ENCODE measurements at regions not wholly inside any gene's neighbourhood (a gene's known extent, or its start where the extent isn't known, plus 50 kb on each side); places are given as distances from the start of the nearest gene placed in this dataset.

- H3K36me3 ChIP-seq (ENCODE audit: control insufficient read depth, insufficient read depth, low read length), result no peaks in the 10 kb centered on the region
- POLR2A ChIA-PET, result no interaction called here
- in situ Hi-C loops (cut with HindIII; ENCODE audit: low pct_unique_long_range_greater_than_20kb, low sequenced_read_pairs), result no loop called here
Measured at GRCh38 chr15:36315649-36316048, 263.8 kb upstream of the CDIN1 start.

DNA sequence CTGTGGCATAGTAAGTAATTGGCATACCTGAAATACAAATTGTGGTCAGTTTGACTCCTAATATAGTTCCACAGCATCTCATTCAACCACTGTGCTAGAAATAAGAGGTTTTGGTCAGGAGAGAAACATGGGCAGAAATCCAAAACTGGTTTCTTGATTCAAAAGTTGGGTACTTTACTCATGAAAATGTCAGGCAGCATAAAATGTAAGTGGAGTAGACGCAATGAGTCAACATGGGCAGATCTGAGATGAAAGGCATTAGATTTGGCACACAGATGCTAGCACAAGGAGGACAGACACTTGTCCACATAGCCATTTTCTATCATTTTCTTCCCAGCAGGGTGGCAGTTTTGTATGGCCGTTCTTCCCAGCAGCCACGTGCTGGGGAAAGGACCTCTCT lies 255.8 kb upstream of the CDIN1 start:
- Histone ChIP-seq H3K36me3 (ENCODE audit: control insufficient read depth, insufficient read depth, low read length) (no peaks in the 10 kb centered on the region), H3K27ac (ENCODE audit: low read length) (no peak overlapping the region), H3K27me3 (ENCODE audit: control insufficient read depth, insufficient read depth, low read length) (no peaks in the 10 kb centered on the region), H3K4me3 (ENCODE audit: low read depth in 2 of 2, low read length in 2 of 2) (no peak overlapping the region), H3K9me3 (ENCODE audit: control insufficient read depth, insufficient read depth, low read depth, low read length) (no peaks in the 10 kb centered on the region), H3K4me1 (ENCODE audit: control insufficient read depth, insufficient read depth, low read length) (no peaks in the 10 kb centered on the region)
- ChIA-PET CTCF (no interaction called here), POLR2A (no interaction called here)
- DNase-seq (ENCODE audit: low read depth, low spot score), result no peak
- intact Hi-C loops (cut with micrococcal nuclease; ENCODE audit: unreplicated experiment), result no loop called here
- no TSS peak for BruUV-seq (replicated peaks)
- in situ Hi-C loops (cut with HindIII; ENCODE audit: low pct_unique_long_range_greater_than_20kb, low sequenced_read_pairs), result no loop called here
- no peak for ATAC-seq
- TF ChIP-seq TCF7L2 (IDR thresholded peaks at IDR 0.05; ENCODE audit: low read depth, low read length) (no peak), POLR2AphosphoS5 (IDR thresholded peaks at IDR 0.05; ENCODE audit: low read depth, low read length) (no peak)
- TF ChIP-seq, protein P1, sequence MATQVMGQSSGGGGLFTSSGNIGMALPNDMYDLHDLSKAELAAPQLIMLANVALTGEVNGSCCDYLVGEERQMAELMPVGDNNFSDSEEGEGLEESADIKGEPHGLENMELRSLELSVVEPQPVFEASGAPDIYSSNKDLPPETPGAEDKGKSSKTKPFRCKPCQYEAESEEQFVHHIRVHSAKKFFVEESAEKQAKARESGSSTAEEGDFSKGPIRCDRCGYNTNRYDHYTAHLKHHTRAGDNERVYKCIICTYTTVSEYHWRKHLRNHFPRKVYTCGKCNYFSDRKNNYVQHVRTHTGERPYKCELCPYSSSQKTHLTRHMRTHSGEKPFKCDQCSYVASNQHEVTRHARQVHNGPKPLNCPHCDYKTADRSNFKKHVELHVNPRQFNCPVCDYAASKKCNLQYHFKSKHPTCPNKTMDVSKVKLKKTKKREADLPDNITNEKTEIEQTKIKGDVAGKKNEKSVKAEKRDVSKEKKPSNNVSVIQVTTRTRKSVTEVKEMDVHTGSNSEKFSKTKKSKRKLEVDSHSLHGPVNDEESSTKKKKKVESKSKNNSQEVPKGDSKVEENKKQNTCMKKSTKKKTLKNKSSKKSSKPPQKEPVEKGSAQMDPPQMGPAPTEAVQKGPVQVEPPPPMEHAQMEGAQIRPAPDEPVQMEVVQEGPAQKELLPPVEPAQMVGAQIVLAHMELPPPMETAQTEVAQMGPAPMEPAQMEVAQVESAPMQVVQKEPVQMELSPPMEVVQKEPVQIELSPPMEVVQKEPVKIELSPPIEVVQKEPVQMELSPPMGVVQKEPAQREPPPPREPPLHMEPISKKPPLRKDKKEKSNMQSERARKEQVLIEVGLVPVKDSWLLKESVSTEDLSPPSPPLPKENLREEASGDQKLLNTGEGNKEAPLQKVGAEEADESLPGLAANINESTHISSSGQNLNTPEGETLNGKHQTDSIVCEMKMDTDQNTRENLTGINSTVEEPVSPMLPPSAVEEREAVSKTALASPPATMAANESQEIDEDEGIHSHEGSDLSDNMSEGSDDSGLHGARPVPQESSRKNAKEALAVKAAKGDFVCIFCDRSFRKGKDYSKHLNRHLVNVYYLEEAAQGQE (IDR thresholded peaks at IDR 0.05; ENCODE audit: insufficient read depth in 1 of 2, low read depth in 2 of 2, low read length in 1 of 2), result no peak

More at GRCh38 chr15:36315649-36316048, 263.8 kb upstream of the CDIN1 start:
- Histone ChIP-seq H3K4me3 (ENCODE audit: low read depth in 2 of 2, low read length in 2 of 2) (no peak overlapping the region), H3K9me3 (ENCODE audit: control insufficient read depth, insufficient read depth, low read depth, low read length) (no peaks in the 10 kb centered on the region), H3K27me3 (ENCODE audit: control insufficient read depth, insufficient read depth, low read length) (no peaks in the 10 kb centered on the region), H3K27ac (ENCODE audit: low read length) (no peak overlapping the region), H3K4me1 (ENCODE audit: control insufficient read depth, insufficient read depth, low read length) (no peaks in the 10 kb centered on the region)
- ATAC-seq (no peak), DNase-seq (ENCODE audit: low read depth, low spot score) (no peak)
- CTCF ChIA-PET, result no interaction called here
- BruUV-seq (replicated peaks), result no TSS peak
- intact Hi-C loops (cut with micrococcal nuclease; ENCODE audit: unreplicated experiment), result no loop called here
- TF ChIP-seq, protein P1 (IDR thresholded peaks at IDR 0.05; ENCODE audit: insufficient read depth in 1 of 2, low read depth in 2 of 2, low read length in 1 of 2), result no peak
- TF ChIP-seq TCF7L2 (IDR thresholded peaks at IDR 0.05; ENCODE audit: low read depth, low read length) (no peak), SIN3A (IDR thresholded peaks at IDR 0.05; ENCODE audit: borderline replicate concordance, insufficient read depth, low read depth, low read length) (no peak), POLR2AphosphoS5 (IDR thresholded peaks at IDR 0.05; ENCODE audit: low read depth, low read length) (no peak)
- TF ChIP-seq, protein P2, sequence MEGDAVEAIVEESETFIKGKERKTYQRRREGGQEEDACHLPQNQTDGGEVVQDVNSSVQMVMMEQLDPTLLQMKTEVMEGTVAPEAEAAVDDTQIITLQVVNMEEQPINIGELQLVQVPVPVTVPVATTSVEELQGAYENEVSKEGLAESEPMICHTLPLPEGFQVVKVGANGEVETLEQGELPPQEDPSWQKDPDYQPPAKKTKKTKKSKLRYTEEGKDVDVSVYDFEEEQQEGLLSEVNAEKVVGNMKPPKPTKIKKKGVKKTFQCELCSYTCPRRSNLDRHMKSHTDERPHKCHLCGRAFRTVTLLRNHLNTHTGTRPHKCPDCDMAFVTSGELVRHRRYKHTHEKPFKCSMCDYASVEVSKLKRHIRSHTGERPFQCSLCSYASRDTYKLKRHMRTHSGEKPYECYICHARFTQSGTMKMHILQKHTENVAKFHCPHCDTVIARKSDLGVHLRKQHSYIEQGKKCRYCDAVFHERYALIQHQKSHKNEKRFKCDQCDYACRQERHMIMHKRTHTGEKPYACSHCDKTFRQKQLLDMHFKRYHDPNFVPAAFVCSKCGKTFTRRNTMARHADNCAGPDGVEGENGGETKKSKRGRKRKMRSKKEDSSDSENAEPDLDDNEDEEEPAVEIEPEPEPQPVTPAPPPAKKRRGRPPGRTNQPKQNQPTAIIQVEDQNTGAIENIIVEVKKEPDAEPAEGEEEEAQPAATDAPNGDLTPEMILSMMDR (IDR thresholded peaks at IDR 0.05), result no peak

Measured in Panc1 (cell line).